ENCODE measurements at regions not wholly inside any gene's neighbourhood (a gene's known extent, or its start where the extent isn't known, plus 50 kb on each side); places are given as distances from the start of the nearest gene placed in this dataset.
A peak's percentile ranks its signal among the peaks of the same experiment; 100 is the strongest.

- no peak for DNase-seq
Measured at GRCh38 chr17:71689782-71690181, 431.0 kb upstream of the SOX9 start.

- DNase-seq: no peak
Measured at GRCh38 chr17:71699907-71700306, 420.9 kb upstream of the SOX9 start.

DNA sequence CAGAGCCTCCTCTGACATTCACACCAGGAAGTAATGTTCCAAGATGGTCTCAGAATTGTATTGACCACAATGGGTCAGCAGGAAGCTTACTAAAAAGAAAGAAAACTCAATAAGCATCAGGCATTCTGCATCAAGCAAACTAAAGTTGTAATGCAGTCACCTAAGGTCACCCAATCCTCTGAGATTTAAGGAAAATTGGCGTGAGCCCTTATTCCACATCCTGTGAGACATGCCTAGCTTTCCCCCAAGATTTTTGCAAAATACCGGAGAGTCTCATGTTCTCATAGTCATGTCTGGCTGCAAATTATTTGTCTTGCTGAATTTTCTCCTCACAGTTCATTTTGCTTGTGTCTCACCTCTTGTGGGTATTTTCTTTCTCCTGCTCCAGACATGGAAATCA is 417.1 kb upstream of the SOX9 start:
- DNase-seq: no peak

DNA sequence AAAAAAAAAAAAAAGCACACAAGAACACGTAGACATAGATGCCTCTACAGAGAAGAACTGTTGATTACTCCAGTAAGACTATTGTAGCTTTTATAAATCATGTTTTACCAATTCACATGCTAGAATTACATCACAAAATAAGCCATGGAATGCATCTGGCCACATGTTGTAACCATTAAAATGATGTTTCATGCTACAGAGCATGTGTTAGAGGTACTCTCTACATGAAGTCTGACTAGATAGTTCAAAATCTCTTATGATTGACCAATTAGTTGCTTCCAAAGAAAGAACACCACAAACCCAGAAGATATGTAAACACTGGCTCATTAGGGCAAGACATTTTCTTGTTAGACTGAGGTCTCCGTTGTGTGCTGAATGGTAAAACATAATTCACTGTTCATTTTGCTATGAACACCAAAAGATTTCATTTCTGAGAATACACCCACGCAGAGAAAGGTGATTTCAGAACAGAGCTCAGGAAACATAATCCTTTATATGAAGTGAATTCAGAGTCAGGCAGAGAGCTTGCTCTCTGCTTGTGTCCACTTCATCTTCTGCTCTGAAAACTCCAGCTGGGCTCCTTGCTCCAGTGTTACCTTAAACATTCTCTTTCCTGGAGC is 411.4 kb upstream of the SOX9 start:
- no peak for DNase-seq

- DNase-seq: no peak
Measured at GRCh38 chr17:71709946-71710345, 410.9 kb upstream of the SOX9 start.

- DNase-seq: no peak
Measured at GRCh38 chr17:71710816-71711215, 410.0 kb upstream of the SOX9 start.

DNA sequence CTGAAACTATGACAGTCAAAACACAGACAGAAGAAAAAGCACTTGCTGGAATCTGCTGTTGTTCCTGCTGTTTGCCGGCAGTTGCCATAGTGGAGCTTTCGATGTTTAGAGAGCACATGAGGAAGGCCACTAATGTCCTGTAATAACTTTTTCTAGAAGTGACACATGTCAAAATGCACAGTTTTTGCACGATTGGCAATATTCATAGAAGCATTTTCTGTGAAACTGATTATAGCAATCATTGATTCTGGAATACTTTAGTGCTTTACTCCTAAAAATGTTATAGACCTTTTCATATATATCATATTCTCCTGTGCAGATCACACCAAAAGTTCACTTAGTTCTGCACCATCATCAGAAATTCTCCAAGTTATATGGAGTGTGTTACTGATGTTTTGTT is 407.0 kb upstream of the SOX9 start:
- DNase-seq: no peak

- DNase-seq: no peak
Measured at GRCh38 chr17:71724339-71724738, 396.5 kb upstream of the SOX9 start.

GRCh38 chr17:71725811-71726210 is 395.0 kb upstream of the SOX9 start:
- no peak for DNase-seq

DNA sequence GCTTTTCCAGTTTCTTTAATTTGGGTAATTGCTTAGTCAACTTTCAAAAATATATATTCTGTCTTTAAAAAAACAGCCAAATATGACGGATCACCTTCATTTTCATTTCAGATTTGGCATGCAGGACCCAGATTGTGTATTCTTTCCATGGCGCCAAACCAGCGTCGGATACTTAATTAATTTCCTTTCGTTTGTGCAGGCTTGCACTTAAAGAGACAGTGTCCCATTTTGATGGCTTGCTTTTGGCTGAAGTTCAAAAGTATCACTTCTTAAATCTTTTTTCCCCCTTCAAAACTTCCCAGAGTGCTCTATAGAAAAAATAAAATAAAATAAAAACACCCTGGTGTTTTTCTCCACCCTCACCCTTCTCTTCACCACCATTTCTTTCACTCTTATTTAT is 394.5 kb upstream of the SOX9 start:
- no peak for DNase-seq

- no peak for DNase-seq
Measured at GRCh38 chr17:71727292-71727691, 393.5 kb upstream of the SOX9 start.

GRCh38 chr17:71727723-71728122 is 393.1 kb upstream of the SOX9 start:
- no peak for DNase-seq

- DNase-seq: no peak
Measured at GRCh38 chr17:71730871-71731270, 389.9 kb upstream of the SOX9 start.

- DNase-seq: no peak
Measured at GRCh38 chr17:71735893-71736292, 384.9 kb upstream of the SOX9 start.

DNA sequence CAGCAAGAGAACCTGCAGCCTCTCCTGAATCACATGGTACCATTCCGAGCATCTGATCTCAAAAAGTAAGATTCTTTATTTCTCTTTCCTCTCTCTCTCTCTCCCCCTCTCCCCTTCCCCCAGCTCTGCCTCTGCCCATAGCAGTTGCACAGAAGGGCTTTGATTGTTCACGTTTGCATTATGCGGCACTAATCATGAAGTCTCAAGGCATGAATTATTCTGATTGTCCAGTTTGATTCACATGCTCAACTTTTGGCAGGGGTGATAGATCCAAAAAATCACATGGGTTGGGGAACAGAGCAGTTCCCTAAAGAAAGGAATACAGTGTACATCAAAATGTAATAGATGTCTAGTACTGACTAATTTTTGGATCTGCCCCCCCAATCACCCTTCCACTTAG is 380.0 kb upstream of the SOX9 start:
- no peak for DNase-seq

DNA sequence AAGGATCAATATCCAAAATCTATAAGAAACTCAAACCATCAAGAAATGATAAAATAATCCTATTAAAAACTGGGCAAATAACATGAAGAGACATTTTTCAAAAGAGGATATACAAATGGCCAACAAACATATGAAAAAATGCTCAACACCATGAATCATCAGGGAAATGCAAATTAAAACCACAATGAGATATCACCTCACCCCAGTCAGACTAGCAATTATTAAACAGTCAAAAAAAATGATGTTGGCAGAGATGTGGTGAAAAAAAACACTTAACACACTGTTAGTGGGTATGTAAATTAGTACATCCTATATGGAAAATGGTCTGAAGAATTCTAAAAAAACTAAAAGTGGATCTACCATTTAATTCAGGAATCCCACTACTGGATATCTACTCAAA is 379.0 kb upstream of the SOX9 start:
- DNase-seq: no peak

- DNase-seq: no peak
Measured at GRCh38 chr17:71748872-71749271, 371.9 kb upstream of the SOX9 start.

GRCh38 chr17:71753070-71753469 is 367.8 kb upstream of the SOX9 start:
- no peak for DNase-seq

- DNase-seq: no peak
Measured at GRCh38 chr17:71757156-71757555, 363.7 kb upstream of the SOX9 start.

DNA sequence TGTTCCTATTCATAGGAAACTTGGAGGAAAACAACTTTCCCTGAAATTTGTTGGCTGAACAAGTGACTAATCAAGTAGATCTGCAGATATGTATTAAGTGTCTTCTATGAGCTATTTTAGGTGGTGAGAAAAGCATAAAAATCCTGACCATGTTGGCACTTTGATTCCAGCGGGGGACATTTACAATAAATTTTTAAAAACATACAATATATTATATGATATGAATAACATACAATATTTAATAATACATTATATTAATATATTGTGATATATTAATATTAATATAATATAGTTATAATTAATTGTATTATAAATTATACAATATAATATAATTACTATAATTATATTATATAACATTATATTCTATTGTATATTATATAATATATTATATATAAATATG is 362.9 kb upstream of the SOX9 start:
- no peak for DNase-seq

- DNase-seq: no peak
Measured at GRCh38 chr17:71759422-71760060, 361.3 kb upstream of the SOX9 start.

GRCh38 chr17:71760062-71760720 is 360.6 kb upstream of the SOX9 start:
- DNase-seq: no peak

DNA sequence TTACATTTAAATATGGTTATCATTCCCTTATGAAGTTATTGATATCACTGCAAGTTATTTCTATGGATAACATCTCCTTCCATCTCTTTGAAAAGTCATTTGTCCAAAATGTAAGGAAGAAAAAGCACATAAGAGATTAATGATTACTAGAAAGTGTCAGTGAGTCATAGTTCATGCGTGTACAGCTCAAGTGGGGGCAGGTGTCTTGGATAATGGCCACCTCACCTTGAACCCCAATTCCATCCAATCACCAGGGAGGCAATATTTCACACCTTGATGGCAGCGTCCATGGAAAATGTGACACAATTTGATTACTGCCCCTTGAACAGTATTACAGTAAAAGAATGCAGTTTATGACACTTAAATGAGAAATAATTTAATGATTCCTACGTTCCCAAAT is 358.3 kb upstream of the SOX9 start:
- DNase-seq: no peak

DNA sequence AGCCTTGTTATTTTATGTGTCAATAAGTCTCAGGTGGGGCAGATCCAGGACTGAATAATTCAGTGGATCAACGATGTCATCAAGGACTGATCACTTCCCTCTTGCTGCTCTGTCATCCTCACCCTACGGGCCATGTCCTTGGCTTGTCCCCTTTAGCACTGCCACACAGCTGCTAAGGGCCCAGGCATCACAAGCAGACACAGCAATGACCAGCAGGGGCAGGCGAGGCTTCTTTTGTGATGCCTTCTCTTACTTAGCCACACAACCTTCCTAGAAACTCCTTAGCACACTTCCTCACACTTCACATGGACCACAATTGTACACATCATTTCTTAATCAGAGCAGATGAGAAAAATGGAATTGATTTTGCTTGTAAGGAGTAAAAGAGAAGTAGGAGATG is 356.3 kb upstream of the SOX9 start:
- DNase-seq: peak; percentile 5

- DNase-seq: no peak
Measured at GRCh38 chr17:71765437-71765836, 355.4 kb upstream of the SOX9 start.

Measured in NCI-H526 treated with DMSO at 0.1 percent for 48 hours (cell line).